K562 (cell line): ENCODE measurements at regions not wholly inside any gene's neighbourhood (a gene's known extent, or its start where the extent isn't known, plus 50 kb on each side); places are given as distances from the start of the nearest gene placed in this dataset.

Experiments
- CHD2 ChIP-seq: IDR thresholded peaks from 2 replicates; pipeline ENCODE4 v1.6.1; 2011; ENCODE audit warnings: low read depth, low read length
- CREB1 ChIP-seq, 2 experiments: sonication (generic) in 1 of 2; formaldehyde crosslinking in 1 of 2; IDR thresholded peaks; 2 replicates each; pipeline versions ENCODE4 v1.6.1 to v1.8.0; 2012 to 2022; ENCODE audit warnings: inconsistent platforms in 1 of 2, mild to moderate bottlenecking in 1 of 2, missing genetic modification reagents in 1 of 2, moderate library complexity in 1 of 2
- CTCF ChIP-seq, 3 experiments: IDR thresholded peaks in 2 of 3; conservative IDR thresholded peaks in 1 of 3; 2 replicates each; pipeline ENCODE4 v1.5.1; 2011 to 2012; ENCODE audit warnings: low read length in 3 of 3, mild to moderate bottlenecking in 3 of 3, control low read depth in 2 of 3, improper control_type of control experiment in 1 of 3, inconsistent platforms in 1 of 3, low read depth in 1 of 3, mixed read lengths in 1 of 3, moderate library complexity in 1 of 3; ENCODE audit not compliant: insufficient read depth in 2 of 3
- ELF4 ChIP-seq: fragments of 450-650 bp; formaldehyde crosslinking; IDR thresholded peaks from 2 replicates; pipeline ENCODE4 v1.4.0; 2022; ENCODE audit warnings: missing genetic modification characterization
- ETV6 ChIP-seq, 3 experiments: fragments of 150-350 bp in 1 of 3; sonication (generic) in 1 of 3; formaldehyde crosslinking in 1 of 3; IDR thresholded peaks; 2 replicates each; pipeline versions ENCODE4 v1.6.1 to v1.8.0; 2014 to 2022; ENCODE audit warnings: borderline replicate concordance in 2 of 3, low read depth in 2 of 3, antibody characterized with exemption in 1 of 3, low read length in 1 of 3, mild to moderate bottlenecking in 1 of 3, missing genetic modification reagents in 1 of 3
- IRF2 ChIP-seq: sonication (generic); formaldehyde crosslinking; IDR thresholded peaks from 2 replicates; pipeline ENCODE4 v1.8.1; 2022; ENCODE audit warnings: mild to moderate bottlenecking, missing genetic modification reagents
- POLR2A ChIP-seq: fragments of 450-650 bp; conservative IDR thresholded peaks from 2 replicates; pipeline ENCODE4 v1.6.1; 2016
- ZKSCAN8 ChIP-seq: fragments of 200-800 bp; sonication (Bioruptor generic); IDR thresholded peaks from 2 replicates; pipeline ENCODE4 v1.6.1; 2016; ENCODE audit warnings: missing genetic modification characterization, missing compliant biosample characterization
- ZNF23 ChIP-seq: fragments of 250-450 bp; sonication (Bioruptor Pico); IDR thresholded peaks from 2 replicates; pipeline ENCODE4 v1.4.0; 2020; ENCODE audit warnings: mild to moderate bottlenecking

- TF ChIP-seq POLR2A (no peak), ETV6 (IDR thresholded peaks at IDR 0.05; ENCODE audit: borderline replicate concordance in 1 of 2, low read depth in 2 of 2, low read length in 1 of 2) (no peak), ETV6 (CRISPR knock-in tag; IDR thresholded peaks at IDR 0.05; ENCODE audit: borderline replicate concordance) (no peak), ZKSCAN8 (CRISPR knock-in tag) (no peak), ELF4 (no peak), ZNF23 (CRISPR knock-in tag) (no peak), CREB1 (IDR thresholded peaks at IDR 0.05) (no peak), CREB1 (CRISPR knock-in tag; IDR thresholded peaks at IDR 0.05) (no peak), CHD2 (no peak), IRF2 (CRISPR knock-in tag) (no peak), CTCF (IDR thresholded peaks at IDR 0.05 in 2 of 3, conservative IDR thresholded peaks at IDR 0.05 in 1 of 3; ENCODE audit: insufficient read depth in 2 of 3, low read depth in 1 of 3, low read length in 3 of 3) (no peak)
These were observed 78.7 kb downstream of the PRORP start for GRCh38 chr14:35201066-35201465.
